HepG2 (cell line): ENCODE measurements at regions not wholly inside any gene's neighbourhood (a gene's known extent, or its start where the extent isn't known, plus 50 kb on each side); places are given as distances from the start of the nearest gene placed in this dataset.

Experiments used
- ATAC-seq: fragments of 200-7000 bp; cut with Tn5 transposase; 3 replicates; pipeline ENCODE4 v1.9.1; 2020; ENCODE audit warnings: mild to moderate bottlenecking, moderate library complexity
- BruUV-seq: library from RNA; stranded (reverse); fragments of 400-500 nt; replicated peaks from 2 replicates; lab custom pipeline; 2021; lab: Mats Ljungman, UMichigan
- CTCF ChIA-PET: fragments of 300-600 bp; formaldehyde crosslinking; extraction: SDS; loops from one replicate; lab custom pipeline; 2021; ENCODE audit warnings: low total read pairs, inconsistent platforms, low intra/inter-chr PET ratio; lab: Yijun Ruan, JAX
- POLR2A ChIA-PET: fragments of 350-600 bp; sonication (Branson Sonifier 250); formaldehyde crosslinking; loops from one replicate; lab custom pipeline; 2020; ENCODE audit warnings: antibody characterized with exemption, inconsistent platforms; lab: Yijun Ruan, JAX
- DNase-seq: peaks from one replicate; pipeline ENCODE4 v3.0.0-alpha.2; 2015; ENCODE audit warnings: low spot score
- FAIRE-seq: peaks from 3 replicates; lab custom pipeline; 2011; peaks lifted over from hg19 to GRCh38; lab: Jason Lieb, UNC
- H2AFZ ChIP-seq: one replicate; pipeline ENCODE4 v1.6.1; 2011; ENCODE audit warnings: low read length, inconsistent platforms
- H3K27ac ChIP-seq: fragments of 300-600 bp; 3 replicates; pipeline ENCODE4 v1.8.0; 2011; ENCODE audit warnings: mixed run types, mild to moderate bottlenecking, mixed read lengths, low read length, inconsistent platforms; ENCODE audit not compliant: insufficient read depth; ENCODE audit errors: extremely low read length
- H3K27me3 ChIP-seq, 2 experiments: fragments of 200-600 bp in 1 of 2; 2 replicates in 1 of 2; 3 replicates in 1 of 2; pipeline versions ENCODE4 v1.6.0 to v1.8.0; 2011; ENCODE audit warnings: low read length in 2 of 2, mild to moderate bottlenecking in 2 of 2, moderate library complexity in 2 of 2, inconsistent platforms in 1 of 2; ENCODE audit not compliant: insufficient read depth in 2 of 2, control insufficient read depth in 1 of 2
- H3K36me3 ChIP-seq, 2 experiments: fragments of 200-600 bp in 1 of 2; replicated peaks in 1 of 2; 2 replicates in 1 of 2; 3 replicates in 1 of 2; pipeline versions ENCODE4 v1.5.1 to v1.8.0; 2011; ENCODE audit warnings: low read length in 2 of 2, inconsistent platforms in 1 of 2; ENCODE audit not compliant: insufficient read depth in 2 of 2, control insufficient read depth in 1 of 2
- H3K4me1 ChIP-seq: 2 replicates; pipeline ENCODE4 v1.5.1; 2012; ENCODE audit warnings: low read length, inconsistent platforms; ENCODE audit not compliant: insufficient read depth
- H3K4me2 ChIP-seq: 2 replicates; pipeline ENCODE4 v1.6.0; 2011; ENCODE audit warnings: low read depth, low read length, inconsistent platforms
- H3K4me3 ChIP-seq, 3 experiments: fragments of 200-600 bp in 1 of 3; sonication (generic), shearing (Covaris generic) in 1 of 3; replicated peaks in 1 of 3; 2 replicates each; pipeline ENCODE4 v1.5.1; 2011 to 2016; ENCODE audit warnings: low read length in 3 of 3, inconsistent platforms in 2 of 3, low read depth in 2 of 3, mild to moderate bottlenecking in 2 of 3, control low read depth in 1 of 3, mixed read lengths in 1 of 3; ENCODE audit not compliant: insufficient read depth in 1 of 3
- H3K79me2 ChIP-seq: one replicate; pipeline ENCODE4 v1.6.1; 2011; ENCODE audit warnings: low read length, inconsistent platforms; ENCODE audit not compliant: insufficient read depth
- H3K9ac ChIP-seq: 2 replicates; pipeline ENCODE4 v1.6.0; 2011; ENCODE audit warnings: mild to moderate bottlenecking, low read depth, low read length, inconsistent platforms; ENCODE audit not compliant: insufficient read depth
- H3K9me3 ChIP-seq: 2 replicates; pipeline ENCODE4 v1.5.1; 2012; ENCODE audit warnings: mild to moderate bottlenecking, low read length
- H4K20me1 ChIP-seq: 2 replicates; pipeline ENCODE4 v1.6.0; 2011; ENCODE audit warnings: inconsistent platforms, mild to moderate bottlenecking, low read length, moderate library complexity; ENCODE audit not compliant: insufficient read depth
- AHR ChIP-seq: IDR thresholded peaks from 2 replicates; pipeline ENCODE4 v1.6.1; 2018; ENCODE audit warnings: missing genetic modification reagents, missing compliant biosample characterization
- ATF7 ChIP-seq, 2 experiments: fragments of 450-650 bp in 1 of 2; sonication (generic) in 1 of 2; formaldehyde crosslinking in 1 of 2; IDR thresholded peaks; 2 replicates each; pipeline versions ENCODE4 v1.4.0 to v1.6.1; 2016 to 2020; ENCODE audit warnings: antibody characterized with exemption in 1 of 2, mild to moderate bottlenecking in 1 of 2, missing genetic modification reagents in 1 of 2
- HMGXB4 ChIP-seq, 2 experiments: sonication (generic) in 1 of 2; formaldehyde crosslinking in 1 of 2; IDR thresholded peaks; 2 replicates each; pipeline versions ENCODE4 v1.4.0 to v1.6.1; 2018 to 2020; ENCODE audit warnings: missing genetic modification reagents in 2 of 2, borderline replicate concordance in 1 of 2, low read depth in 1 of 2, mild to moderate bottlenecking in 1 of 2, missing biosample characterization in 1 of 2
- HOXA9 ChIP-seq: sonication (generic); formaldehyde crosslinking; IDR thresholded peaks from 2 replicates; pipeline ENCODE4 v1.8.1; 2022; ENCODE audit warnings: missing genetic modification reagents, mild to moderate bottlenecking, moderate library complexity, borderline replicate concordance
- JUN ChIP-seq: sonication (generic); formaldehyde crosslinking; IDR thresholded peaks from 2 replicates; pipeline ENCODE4 v1.4.0; 2020; ENCODE audit warnings: mild to moderate bottlenecking, missing genetic modification reagents
- KDM3A ChIP-seq: IDR thresholded peaks from 2 replicates; pipeline ENCODE4 v1.6.1; 2018; ENCODE audit warnings: low read depth, missing compliant biosample characterization
- KDM6A ChIP-seq: IDR thresholded peaks from 2 replicates; pipeline ENCODE4 v1.6.1; 2016; ENCODE audit warnings: low read depth
- MEIS2 ChIP-seq: sonication (generic); formaldehyde crosslinking; IDR thresholded peaks from 2 replicates; pipeline ENCODE4 v1.9.0; 2021; ENCODE audit warnings: mild to moderate bottlenecking, missing genetic modification reagents
- NFYC ChIP-seq: IDR thresholded peaks from 2 replicates; pipeline ENCODE4 v1.6.1; 2016; ENCODE audit warnings: missing genetic modification reagents, missing compliant biosample characterization
- ZBTB20 ChIP-seq: sonication (generic); formaldehyde crosslinking; IDR thresholded peaks from 2 replicates; pipeline ENCODE4 v1.8.1; 2023; ENCODE audit warnings: missing genetic modification reagents, low read depth, mild to moderate bottlenecking, borderline replicate concordance
- ZBTB7A ChIP-seq: sonication (generic); formaldehyde crosslinking; IDR thresholded peaks from 2 replicates; pipeline ENCODE4 v1.8.0; 2022; ENCODE audit warnings: mild to moderate bottlenecking, missing genetic modification reagents
- ZFP37 ChIP-seq: sonication (generic); formaldehyde crosslinking; IDR thresholded peaks from 2 replicates; pipeline ENCODE4 v1.4.0; 2020; ENCODE audit warnings: missing genetic modification reagents, borderline replicate concordance
- ZNF280B ChIP-seq: sonication (generic); formaldehyde crosslinking; IDR thresholded peaks from 2 replicates; pipeline ENCODE4 v1.5.0; 2020; ENCODE audit warnings: missing genetic modification reagents, mild to moderate bottlenecking, borderline replicate concordance
- ZNF567 ChIP-seq: sonication (generic); formaldehyde crosslinking; IDR thresholded peaks from 2 replicates; pipeline ENCODE4 v1.8.1; 2023; ENCODE audit warnings: mild to moderate bottlenecking, missing genetic modification reagents, borderline replicate concordance
- WGBS: methylation state at CpG from one replicate; pipeline ENCODE4 v1.1.6; 2017; ENCODE audit warnings: low lambda C conversion rate; 5-methylcytosine and 5-hydroxymethylcytosine counted together
- in situ Hi-C: cut with HindIII; loops from 2 replicates; pipeline ENCODE4 v1.10.0; 2017; ENCODE audit warnings: low pct_unique_long_range_greater_than_20kb; ENCODE audit not compliant: extremely low pct_ligation_motif_present
- intact Hi-C: fragments of 100-400 bp; cut with micrococcal nuclease; formaldehyde crosslinking; loops from one replicate; pipeline ENCODE4 v1.10.0; 2022; ENCODE audit not compliant: unreplicated experiment

- Histone ChIP-seq H3K79me2 (no peaks in the 10 kb centered on the region), H3K9ac (no peak overlapping the region), H3K27ac (no peak overlapping the region), H3K9me3 (no peaks in the 10 kb centered on the region), H3K4me2 (no peak overlapping the region), H3K4me1 (no peaks in the 10 kb centered on the region), H3K27me3 (no peaks in the 10 kb centered on the region), H2AFZ (no peak overlapping the region), H3K4me3 (no peak overlapping the region), H4K20me1 (no peaks in the 10 kb centered on the region), H3K36me3 (peaks cover 5 to 16% of the 10 kb centered on the region in 2 experiments; a peak in 3 of 5 replicates)
- WGBS, result 93% methylated on average over 3 of the region's 3 CpGs
- ChIA-PET POLR2A (interaction anchor here (1.2 kb wide), 1 partner anchor 185 kb away, joined by 3 read pairs; the partner anchor contains the start of gene NFKBIA), CTCF (no interaction called here)
- no peak for ATAC-seq
- no peak for TF ChIP-seq ZNF567 (CRISPR knock-in tag)
- TF ChIP-seq HOXA9 (CRISPR knock-in tag), result 0 out of 2 replicates have a peak, but pooled peaks have one; percentile 26
- TF ChIP-seq JUN, result no peak
- no peak for TF ChIP-seq NFYC (CRISPR knock-in tag)
- no peak for TF ChIP-seq ZBTB20
- TF ChIP-seq KDM3A (CRISPR knock-in tag), result no peak
- TF ChIP-seq ZBTB7A (CRISPR knock-in tag), result no peak
- TF ChIP-seq MEIS2 (CRISPR knock-in tag), result no peak
- FAIRE-seq, result no peak
- in situ Hi-C loops (no loop called here), intact Hi-C loops (no loop called here)
- DNase-seq, result no peak
- BruUV-seq, result no TSS peak
Observed at GRCh38 chr14:35220027-35220676, 72.0 kb upstream of the PSMA6 start.

- Histone ChIP-seq H3K9ac (no peak overlapping the region), H3K4me1 (no peaks in the 10 kb centered on the region), H4K20me1 (no peaks in the 10 kb centered on the region), H2AFZ (no peak overlapping the region), H3K9me3 (no peaks in the 10 kb centered on the region), H3K4me3 (no peak overlapping the region), H3K27ac (no peak overlapping the region), H3K36me3 (peaks cover 5 to 16% of the 10 kb centered on the region in 2 experiments; a peak in 3 of 5 replicates), H3K79me2 (no peaks in the 10 kb centered on the region), H3K27me3 (no peaks in the 10 kb centered on the region), H3K4me2 (no peak overlapping the region)
- DNase-seq (no peak), FAIRE-seq (no peak), ATAC-seq (no peak)
- in situ Hi-C loops, result no loop called here
- intact Hi-C loops, result no loop called here
- CTCF ChIA-PET, result no interaction called here
- POLR2A ChIA-PET, result no interaction called here
- no TSS peak for BruUV-seq
- 98% methylated on average over 1 of the region's 1 CpG for WGBS
- no peak for TF ChIP-seq ATF7 (IDR thresholded peaks at IDR 0.05)
- no peak for TF ChIP-seq ATF7 (CRISPR knock-in tag; IDR thresholded peaks at IDR 0.05)
- no peak for TF ChIP-seq KDM6A
- TF ChIP-seq ZNF280B (CRISPR knock-in tag), result no peak
- no peak for TF ChIP-seq HMGXB4 (CRISPR knock-in tag; IDR thresholded peaks at IDR 0.05; ENCODE audit: borderline replicate concordance in 1 of 2, low read depth in 1 of 2)
- no peak for TF ChIP-seq AHR (CRISPR knock-in tag)
- TF ChIP-seq ZFP37 (CRISPR knock-in tag), result no peak
Observed at GRCh38 chr14:35220920-35221319, 71.3 kb upstream of the PSMA6 start.
